GM23338 (cell line): ENCODE measurements at regions not wholly inside any gene's neighbourhood (a gene's known extent, or its start where the extent isn't known, plus 50 kb on each side); places are given as distances from the start of the nearest gene placed in this dataset.

Experiments
- ATAC-seq: fragments of 200-7000 bp; cut with Tn5 transposase; 3 replicates; pipeline ENCODE4 v1.9.1; 2020
- DNase-seq: peaks from one replicate; pipeline ENCODE4 v3.0.0-alpha.2; 2015; ENCODE audit warnings: low spot score
- H2AFZ ChIP-seq: fragments of 200-600 bp; sonication (generic); 2 replicates; pipeline ENCODE4 v1.8.0; 2016; ENCODE audit warnings: antibody characterized with exemption, mild to moderate bottlenecking, moderate library complexity
- H3F3A ChIP-seq: fragments of 200-600 bp; sonication (generic); replicated peaks from 2 replicates; pipeline ENCODE4 v1.8.0; 2017; ENCODE audit warnings: antibody characterized with exemption, mixed run types, low read depth
- H3K27ac ChIP-seq: fragments of 200-600 bp; sonication (generic); 2 replicates; pipeline ENCODE4 v1.6.1; 2016; ENCODE audit warnings: low read depth
- H3K27me3 ChIP-seq: fragments of 200-600 bp; sonication (generic); 2 replicates; pipeline ENCODE4 v1.8.0; 2016; ENCODE audit warnings: mild to moderate bottlenecking, mixed run types, moderate library complexity; ENCODE audit not compliant: insufficient read depth
- H3K36me3 ChIP-seq: fragments of 200-600 bp; sonication (generic); 2 replicates; pipeline ENCODE4 v1.8.0; 2016; ENCODE audit warnings: mild to moderate bottlenecking; ENCODE audit not compliant: insufficient read depth
- H3K4me1 ChIP-seq: fragments of 200-600 bp; sonication (generic); 2 replicates; pipeline ENCODE4 v1.8.0; 2016; ENCODE audit warnings: mild to moderate bottlenecking, moderate library complexity; ENCODE audit not compliant: insufficient read depth
- H3K4me2 ChIP-seq: fragments of 200-600 bp; sonication (generic); 2 replicates; pipeline ENCODE4 v1.7.1; 2017; ENCODE audit warnings: mixed run types
- H3K4me3 ChIP-seq: fragments of 200-600 bp; sonication (generic); 2 replicates; pipeline ENCODE4 v1.6.1; 2016; ENCODE audit warnings: mixed run types
- H3K79me2 ChIP-seq: fragments of 200-600 bp; sonication (generic); replicated peaks from 2 replicates; pipeline ENCODE4 v1.8.0; 2017; ENCODE audit warnings: mild to moderate bottlenecking; ENCODE audit not compliant: insufficient read depth
- H3K9me2 ChIP-seq: fragments of 200-600 bp; sonication (generic); 2 replicates; pipeline ENCODE4 v1.8.0; 2017; ENCODE audit not compliant: insufficient read depth
- H4K20me1 ChIP-seq: fragments of 200-600 bp; sonication (generic); replicated peaks from 2 replicates; pipeline ENCODE4 v1.8.0; 2017; ENCODE audit warnings: mild to moderate bottlenecking; ENCODE audit not compliant: insufficient read depth
- H3K27ac Mint-ChIP-seq: 2 replicates; pipeline ENCODE4 v1.8.0; 2020; ENCODE audit warnings: inconsistent platforms, mild to moderate bottlenecking, moderate library complexity, mixed read lengths
- H3K27me3 Mint-ChIP-seq: 3 replicates; pipeline ENCODE4 v1.8.0; 2022; ENCODE audit warnings: low read depth, mild to moderate bottlenecking, moderate library complexity, mixed read lengths, inconsistent platforms; ENCODE audit not compliant: insufficient read depth, poor library complexity
- H3K36me3 Mint-ChIP-seq: 3 replicates; pipeline ENCODE4 v1.8.0; 2021; ENCODE audit warnings: low read depth, mild to moderate bottlenecking, inconsistent platforms, moderate library complexity, mixed read lengths
- H3K4me1 Mint-ChIP-seq: 3 replicates; pipeline ENCODE4 v1.8.0; 2020; ENCODE audit warnings: mild to moderate bottlenecking, inconsistent platforms, mixed read lengths
- H3K4me3 Mint-ChIP-seq: 3 replicates; pipeline ENCODE4 v1.8.0; 2021; ENCODE audit warnings: moderate library complexity, mild to moderate bottlenecking, inconsistent platforms, mixed read lengths
- H3K9me3 Mint-ChIP-seq: 3 replicates; pipeline ENCODE4 v1.8.0; 2020; ENCODE audit warnings: moderate library complexity, mild to moderate bottlenecking, inconsistent platforms, mixed read lengths
- CREB1 ChIP-seq: fragments of 250-450 bp; sonication (Bioruptor Pico); IDR thresholded peaks from 2 replicates; pipeline ENCODE4 v1.5.0; 2020; ENCODE audit warnings: low read depth, mild to moderate bottlenecking, moderate library complexity
- CTCF ChIP-seq, 2 experiments: fragments of 200-600 bp in 1 of 2; sonication (generic) in 1 of 2; conservative IDR thresholded peaks; 2 replicates each; pipeline versions ENCODE4 v1.5.1 to v1.6.1; 2016 to 2017; ENCODE audit warnings: antibody characterized with exemption in 2 of 2, low read depth in 2 of 2, mild to moderate bottlenecking in 2 of 2, moderate library complexity in 1 of 2
- JUNB ChIP-seq: IDR thresholded peaks from one replicate; pipeline ENCODE4 v1.6.1; 2016; ENCODE audit warnings: antibody characterized with exemption; ENCODE audit not compliant: unreplicated experiment
- NANOG ChIP-seq: IDR thresholded peaks from 2 replicates; pipeline ENCODE4 v1.6.1; 2016; ENCODE audit warnings: antibody characterized with exemption, borderline replicate concordance
- POLR2AphosphoS5 ChIP-seq: IDR thresholded peaks from 2 replicates; pipeline ENCODE4 v1.6.1; 2016; ENCODE audit warnings: antibody characterized with exemption, low read depth
- REST ChIP-seq: IDR thresholded peaks from one replicate; pipeline ENCODE4 v1.6.1; 2018; ENCODE audit warnings: antibody characterized with exemption; ENCODE audit not compliant: unreplicated experiment
- STAT1 ChIP-seq: IDR thresholded peaks from one replicate; pipeline ENCODE4 v1.6.1; 2016; ENCODE audit warnings: antibody characterized with exemption; ENCODE audit not compliant: unreplicated experiment
- ZNF114 ChIP-seq: fragments of 250-450 bp; sonication (Bioruptor Pico); IDR thresholded peaks from 2 replicates; pipeline ENCODE4 v1.5.0; 2020; ENCODE audit warnings: mild to moderate bottlenecking, moderate library complexity
- ZNF462 ChIP-seq: fragments of 250-450 bp; sonication (Bioruptor Pico); IDR thresholded peaks from 2 replicates; pipeline ENCODE4 v1.5.0; 2020; ENCODE audit warnings: mild to moderate bottlenecking, moderate library complexity

- no peak for TF ChIP-seq ZNF114 (CRISPR knock-in tag)
- peak; percentile 21 to 44; a peak in 2 of 4 replicates for TF ChIP-seq CTCF (conservative IDR thresholded peaks at IDR 0.05; ENCODE audit: low read depth in 2 of 2)
- TF ChIP-seq CREB1 (CRISPR knock-in tag) = no peak
- TF ChIP-seq REST = no peak
- no peak for TF ChIP-seq STAT1
- TF ChIP-seq NANOG = no peak
- TF ChIP-seq POLR2AphosphoS5 = no peak
- TF ChIP-seq JUNB = no peak
- 0 out of 2 replicates have a peak, but pooled peaks have one; percentile 13 for TF ChIP-seq ZNF462 (CRISPR knock-in tag)
- Histone ChIP-seq H3K79me2 (peaks cover 80% of the 10 kb centered on the region), H3K4me3 (no peak overlapping the region)
These were observed 513.0 kb downstream of the XIRP2 start for GRCh38 chr2:167401309-167401708.

More at GRCh38 chr2:167401309-167401708, 513.0 kb downstream of the XIRP2 start:
- Histone ChIP-seq H3F3A (no peaks in the 10 kb centered on the region), H3K9me2 (no peaks in the 10 kb centered on the region), H2AFZ (no peak overlapping the region), H3K4me2 (no peak overlapping the region), H3K4me1 (peaks cover 29% of the 10 kb centered on the region), H3K27me3 (no peaks in the 10 kb centered on the region), H4K20me1 (peaks cover 14% of the 10 kb centered on the region), H3K36me3 (no peaks in the 10 kb centered on the region), H3K27ac (no peak overlapping the region)
- Mint-ChIP-seq H3K36me3 (peaks cover 21% of the 10 kb centered on the region), H3K4me1 (peaks cover 25% of the 10 kb centered on the region), H3K27ac (0 out of 2 replicates have a peak overlapping the region, but pooled peaks have one; percentile 4), H3K27me3 (peaks cover 4% of the 10 kb centered on the region), H3K4me3 (no peak overlapping the region), H3K9me3 (peaks cover 18% of the 10 kb centered on the region)
- ATAC-seq (peak; percentile 68), DNase-seq (peak; percentile 35)
